ENCODE measurements at regions not wholly inside any gene's neighbourhood (a gene's known extent, or its start where the extent isn't known, plus 50 kb on each side); places are given as distances from the start of the nearest gene placed in this dataset.

GRCh38 chr7:54069843-54070242 lies 472.3 kb upstream of the VSTM2A start:
- no peak for ATAC-seq
- no peaks in the 10 kb centered on the region for H3K36me3 ChIP-seq (ENCODE audit: low read depth, low read length)
- DNase-seq = no peak
- no peak overlapping the region for H3K27ac ChIP-seq (ENCODE audit: low read length)
- no peak overlapping the region for H3K4me2 ChIP-seq (ENCODE audit: low read length)
- H3K79me2 ChIP-seq (ENCODE audit: low read length) = no peaks in the 10 kb centered on the region
- no peak for TF ChIP-seq EZH2phosphoT487 (IDR thresholded peaks at IDR 0.05; ENCODE audit: borderline replicate concordance, low read length)
- no peak for TF ChIP-seq CTCF (conservative IDR thresholded peaks at IDR 0.05; ENCODE audit: low read depth, low read length)
- no peak for TF ChIP-seq EZH2 (IDR thresholded peaks at IDR 0.05; ENCODE audit: low read length, unreplicated experiment)
- H3K9ac ChIP-seq (ENCODE audit: low read length) = no peak overlapping the region
- H3K9me3 ChIP-seq (ENCODE audit: low read length) = no peaks in the 10 kb centered on the region
- H2AFZ ChIP-seq (ENCODE audit: low read length) = no peak overlapping the region
- no TSS peak for BruUV-seq (replicated peaks)
- no peaks in the 10 kb centered on the region for H3K27me3 ChIP-seq (ENCODE audit: low read length)
- no peaks in the 10 kb centered on the region for H3F3A ChIP-seq (ENCODE audit: low read length, unreplicated experiment)
- H3K4me1 ChIP-seq (ENCODE audit: insufficient read depth, low read length) = no peaks in the 10 kb centered on the region
- intact Hi-C loops (cut with micrococcal nuclease) = no loop called here
- no peaks in the 10 kb centered on the region for H3K9me2 ChIP-seq (replicated peaks; ENCODE audit: low read length)
- POLR2A ChIA-PET (ENCODE audit: unreplicated experiment) = no interaction called here
- H3K4me3 ChIP-seq (ENCODE audit: low read length) = no peak overlapping the region
- CTCF ChIA-PET = no interaction called here
- H4K20me1 ChIP-seq (ENCODE audit: low read length) = no peaks in the 10 kb centered on the region

GRCh38 chr7:54072710-54073109 lies 469.5 kb upstream of the VSTM2A start:
- no peak for ATAC-seq
- Histone ChIP-seq H2AFZ (ENCODE audit: low read length) (no peak overlapping the region), H3F3A (ENCODE audit: low read length, unreplicated experiment) (no peaks in the 10 kb centered on the region), H3K79me2 (ENCODE audit: low read length) (no peaks in the 10 kb centered on the region), H3K27me3 (ENCODE audit: low read length) (no peaks in the 10 kb centered on the region), H3K36me3 (ENCODE audit: low read depth, low read length) (no peaks in the 10 kb centered on the region), H3K4me1 (ENCODE audit: insufficient read depth, low read length) (0 out of 2 replicates have a peak, but pooled peaks cover 10% of the 10 kb centered on the region), H3K27ac (ENCODE audit: low read length) (no peak overlapping the region), H3K9me3 (ENCODE audit: low read length) (no peaks in the 10 kb centered on the region), H3K4me3 (ENCODE audit: low read length) (no peak overlapping the region), H3K9ac (ENCODE audit: low read length) (no peak overlapping the region), H3K4me2 (ENCODE audit: low read length) (no peak overlapping the region), H3K9me2 (replicated peaks; ENCODE audit: low read length) (no peaks in the 10 kb centered on the region), H4K20me1 (ENCODE audit: low read length) (no peaks in the 10 kb centered on the region)
- BruUV-seq (replicated peaks) = no TSS peak
- ChIA-PET POLR2A (ENCODE audit: unreplicated experiment) (no interaction called here), CTCF (interaction anchor here (0.7 kb wide), 1 partner anchor 280 kb away, joined by 5 read pairs; no protein-coding TSS in a partner anchor)
- intact Hi-C loops (cut with micrococcal nuclease) = no loop called here
- DNase-seq = no peak
- no peak for TF ChIP-seq EZH2phosphoT487 (IDR thresholded peaks at IDR 0.05; ENCODE audit: borderline replicate concordance, low read length)
- TF ChIP-seq EZH2 (IDR thresholded peaks at IDR 0.05; ENCODE audit: low read length, unreplicated experiment) = no peak
- TF ChIP-seq CTCF (conservative IDR thresholded peaks at IDR 0.05; ENCODE audit: low read depth, low read length) = no peak

DNA sequence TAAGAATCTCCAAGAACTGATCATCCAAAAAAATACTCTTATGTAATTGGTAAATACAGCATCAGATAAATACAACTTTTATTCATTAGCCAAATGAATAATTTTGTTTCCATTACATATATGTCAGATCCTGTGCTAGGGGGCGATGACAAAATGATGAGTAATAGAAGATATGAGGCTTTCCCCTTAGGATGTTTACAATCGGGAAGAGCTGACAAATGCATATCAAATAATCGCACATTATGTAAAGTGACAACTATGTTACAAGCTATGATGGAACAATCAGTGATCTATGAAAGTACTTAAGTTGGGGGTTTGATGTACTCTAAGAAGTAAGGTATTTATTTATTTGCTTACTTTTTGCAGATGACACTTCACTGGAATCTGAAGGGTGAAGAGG lies 465.6 kb upstream of the VSTM2A start:
- no peaks in the 10 kb centered on the region for H4K20me1 ChIP-seq (ENCODE audit: low read length)
- no peak overlapping the region for H3K27ac ChIP-seq (ENCODE audit: low read length)
- H3K4me3 ChIP-seq (ENCODE audit: low read length) = no peak overlapping the region
- no peaks in the 10 kb centered on the region for H3K36me3 ChIP-seq (ENCODE audit: low read depth, low read length)
- H3K9me3 ChIP-seq (ENCODE audit: low read length) = no peaks in the 10 kb centered on the region
- no peaks in the 10 kb centered on the region for H3F3A ChIP-seq (ENCODE audit: low read length, unreplicated experiment)
- H3K27me3 ChIP-seq (ENCODE audit: low read length) = no peaks in the 10 kb centered on the region
- no peak overlapping the region for H2AFZ ChIP-seq (ENCODE audit: low read length)
- 0 out of 2 replicates have a peak, but pooled peaks cover 10% of the 10 kb centered on the region for H3K4me1 ChIP-seq (ENCODE audit: insufficient read depth, low read length)
- ChIA-PET POLR2A (ENCODE audit: unreplicated experiment) (no interaction called here), CTCF (interaction anchor here (0.7 kb wide), 1 partner anchor 1352 kb away, joined by 3 read pairs; no protein-coding TSS in a partner anchor)
- H3K4me2 ChIP-seq (ENCODE audit: low read length) = no peak overlapping the region
- intact Hi-C loops (cut with micrococcal nuclease) = no loop called here
- peak; percentile 64 for DNase-seq
- TF ChIP-seq CTCF (conservative IDR thresholded peaks at IDR 0.05; ENCODE audit: low read depth, low read length) = no peak
- no peak for TF ChIP-seq EZH2phosphoT487 (IDR thresholded peaks at IDR 0.05; ENCODE audit: borderline replicate concordance, low read length)
- no peak for TF ChIP-seq EZH2 (IDR thresholded peaks at IDR 0.05; ENCODE audit: low read length, unreplicated experiment)
- no peak overlapping the region for H3K9ac ChIP-seq (ENCODE audit: low read length)
- ATAC-seq = peak; percentile 81
- no TSS peak for BruUV-seq (replicated peaks)
- H3K9me2 ChIP-seq (replicated peaks; ENCODE audit: low read length) = no peaks in the 10 kb centered on the region
- H3K79me2 ChIP-seq (ENCODE audit: low read length) = no peaks in the 10 kb centered on the region
